HPDE6-E6E7 (cell line): ENCODE measurements at regions not wholly inside any gene's neighbourhood (a gene's known extent, or its start where the extent isn't known, plus 50 kb on each side); places are given as distances from the start of the nearest gene placed in this dataset.
"Not testable (repeated sequence)": the region's sequence is repeated elsewhere in the genome, so short reads cannot be mapped to it uniquely, and the experiment has no call there.

Source experiments
- DNase-seq: peaks from one replicate; pipeline ENCODE4 v3.0.0; 2011; ENCODE audit warnings: missing footprints; ENCODE audit errors: extremely low spot score

- DNase-seq = no peak
These were observed 405.6 kb downstream of the RAB38 start for GRCh38 chr11:87769661-87770060.

GRCh38 chr11:87767615-87768014, 407.6 kb downstream of the RAB38 start:
- DNase-seq = no peak

GRCh38 chr11:87764075-87764474, 411.2 kb downstream of the RAB38 start:
- DNase-seq = not testable (repeated sequence)

GRCh38 chr11:87754685-87755084, 420.6 kb downstream of the RAB38 start:
- no peak for DNase-seq

- DNase-seq = no peak
These were observed 422.1 kb downstream of the RAB38 start for GRCh38 chr11:87753143-87753542.

- DNase-seq = no peak
These were observed 432.2 kb downstream of the RAB38 start for GRCh38 chr11:87743007-87743406.

- no peak for DNase-seq
These were observed 434.3 kb downstream of the RAB38 start for GRCh38 chr11:87740968-87741367.

- DNase-seq = no peak
These were observed 434.8 kb downstream of the RAB38 start for GRCh38 chr11:87740451-87740850.

- no peak for DNase-seq
These were observed 435.5 kb downstream of the RAB38 start for GRCh38 chr11:87739766-87740165.

- DNase-seq = no peak
These were observed 436.0 kb downstream of the RAB38 start for GRCh38 chr11:87739261-87739660.

GRCh38 chr11:87736928-87737327, 438.3 kb downstream of the RAB38 start:
- no peak for DNase-seq

- DNase-seq = no peak
These were observed 448.7 kb downstream of the RAB38 start for GRCh38 chr11:87726506-87726905.

- no peak for DNase-seq
These were observed 450.9 kb downstream of the RAB38 start for GRCh38 chr11:87724358-87724757.

GRCh38 chr11:87722756-87723565, 452.3 kb downstream of the RAB38 start:
- peak; percentile 17 for DNase-seq

- DNase-seq = no peak
These were observed 455.7 kb downstream of the RAB38 start for GRCh38 chr11:87719326-87720073.

GRCh38 chr11:87712802-87713202, 462.4 kb downstream of the RAB38 start:
- no peak for DNase-seq

- no peak for DNase-seq
These were observed 462.9 kb downstream of the RAB38 start for GRCh38 chr11:87712391-87712790.

GRCh38 chr11:87703589-87703988, 471.7 kb downstream of the RAB38 start:
- DNase-seq = not testable (repeated sequence)

GRCh38 chr11:87675993-87676392, 499.2 kb downstream of the RAB38 start:
- DNase-seq = no peak

- no peak for DNase-seq
These were observed 508.5 kb downstream of the RAB38 start for GRCh38 chr11:87666730-87667129.

GRCh38 chr11:87662287-87662686, 513.0 kb downstream of the RAB38 start:
- DNase-seq = no peak

GRCh38 chr11:87660926-87661660, 514.1 kb downstream of the RAB38 start:
- no peak for DNase-seq
